Endothelial cell of umbilical vein (primary cell): ENCODE measurements at regions not wholly inside any gene's neighbourhood (a gene's known extent, or its start where the extent isn't known, plus 50 kb on each side); places are given as distances from the start of the nearest gene placed in this dataset.

Experiments used
- BruUV-seq: library from RNA; stranded (reverse); fragments of 400-500 nt; replicated peaks from 2 replicates; lab custom pipeline; 2021; lab: Mats Ljungman, UMichigan
- CTCF ChIA-PET: fragments of 300-600, 350-600 bp; sonication (Branson Sonifier 250); formaldehyde crosslinking; loops from one replicate; lab custom pipeline; 2021; ENCODE audit warnings: antibody characterized with exemption, inconsistent platforms; lab: Charles Lee
- POLR2A ChIA-PET: fragments of 300-600, 350-600 bp; sonication (Branson Sonifier 250); formaldehyde crosslinking; loops from one replicate; lab custom pipeline; 2021; ENCODE audit warnings: antibody characterized with exemption, inconsistent platforms; lab: Charles Lee
- DNase-seq: peaks from one replicate; pipeline ENCODE4 v3.0.0-alpha.2; 2011; ENCODE audit warnings: low read depth, low spot score
- FAIRE-seq: peaks from 2 replicates; lab custom pipeline; 2011; peaks lifted over from hg19 to GRCh38; lab: Jason Lieb, UNC
- H2AFZ ChIP-seq: 2 replicates; pipeline ENCODE4 v1.6.0; 2012; ENCODE audit warnings: low read depth, low read length, control low read depth, inconsistent platforms
- H3K27ac ChIP-seq: 2 replicates; pipeline ENCODE4 v1.5.1; 2011; ENCODE audit warnings: low read depth, mild to moderate bottlenecking, control low read depth, low read length, moderate library complexity; ENCODE audit not compliant: insufficient read depth
- H3K27me3 ChIP-seq, 2 experiments: 2 replicates each; pipeline versions ENCODE4 v1.6.0 to v1.6.1; 2011; ENCODE audit warnings: low read length in 2 of 2, mixed read lengths in 1 of 2; ENCODE audit not compliant: control insufficient read depth in 2 of 2, insufficient read depth in 2 of 2
- H3K36me3 ChIP-seq, 2 experiments: 2 replicates in 1 of 2; 3 replicates in 1 of 2; pipeline ENCODE4 v1.5.1; 2011; ENCODE audit warnings: low read length in 2 of 2, mild to moderate bottlenecking in 1 of 2, moderate library complexity in 1 of 2; ENCODE audit not compliant: control insufficient read depth in 2 of 2, insufficient read depth in 2 of 2; ENCODE audit errors: extremely low read depth in 1 of 2
- H3K4me1 ChIP-seq: 3 replicates; pipeline ENCODE4 v1.5.1; 2011; ENCODE audit warnings: mild to moderate bottlenecking, low read length; ENCODE audit not compliant: control insufficient read depth, insufficient read depth; ENCODE audit errors: extremely low read depth
- H3K4me2 ChIP-seq: 2 replicates; pipeline ENCODE4 v1.6.1; 2011; ENCODE audit warnings: low read length, control low read depth, mixed read lengths; ENCODE audit not compliant: insufficient read depth
- H3K4me3 ChIP-seq, 3 experiments: fragments of 200-600 bp in 1 of 3; sonication (generic), shearing (Covaris generic) in 1 of 3; replicated peaks in 1 of 3; 2 replicates each; pipeline ENCODE4 v1.5.1; 2011 to 2016; ENCODE audit warnings: control low read depth in 3 of 3, low read length in 3 of 3, mild to moderate bottlenecking in 2 of 3, inconsistent platforms in 1 of 3, low read depth in 1 of 3, moderate library complexity in 1 of 3; ENCODE audit not compliant: insufficient read depth in 1 of 3
- H3K79me2 ChIP-seq: 2 replicates; pipeline ENCODE4 v1.6.0; 2012; ENCODE audit warnings: low read length, inconsistent platforms; ENCODE audit not compliant: control insufficient read depth, insufficient read depth
- H3K9ac ChIP-seq: replicated peaks from 2 replicates; pipeline ENCODE3; 2011; ENCODE audit warnings: low read length, control low read depth; ENCODE audit not compliant: insufficient read depth; ENCODE audit errors: extremely low read depth
- H3K9me1 ChIP-seq: replicated peaks from 3 replicates; pipeline ENCODE4 v1.6.0; 2011; ENCODE audit warnings: mild to moderate bottlenecking, low read length; ENCODE audit not compliant: control insufficient read depth, insufficient read depth; ENCODE audit errors: extremely low read depth
- H3K9me3 ChIP-seq: replicated peaks from 2 replicates; pipeline ENCODE4 v1.5.1; 2012; ENCODE audit warnings: low read length, inconsistent platforms; ENCODE audit not compliant: control insufficient read depth, insufficient read depth
- H4K20me1 ChIP-seq: replicated peaks from 2 replicates; pipeline ENCODE3; 2011; ENCODE audit warnings: mild to moderate bottlenecking, low read length; ENCODE audit not compliant: control insufficient read depth, insufficient read depth; ENCODE audit errors: extremely low read depth
- CTCF ChIP-seq, 2 donors: IDR thresholded peaks; 1 replicate in 1 of 2; 2 replicates in 1 of 2; pipeline ENCODE4 v1.5.1; 2011; ENCODE audit warnings: low read length in 2 of 2, mild to moderate bottlenecking in 2 of 2, moderate library complexity in 2 of 2, control low read depth in 1 of 2, inconsistent platforms in 1 of 2, low read depth in 1 of 2; ENCODE audit not compliant: insufficient read depth in 1 of 2; ENCODE audit errors: extremely low read depth in 1 of 2
- EZH2 ChIP-seq: IDR thresholded peaks from 2 replicates; pipeline ENCODE4 v1.6.1; 2012; ENCODE audit warnings: borderline replicate concordance, low read depth, mild to moderate bottlenecking, moderate library complexity, low read length, inconsistent platforms; ENCODE audit not compliant: severe bottlenecking
- FOS ChIP-seq: IDR thresholded peaks from 2 replicates; pipeline ENCODE4 v1.6.1; 2011; ENCODE audit warnings: mild to moderate bottlenecking, low read length, moderate library complexity, borderline replicate concordance; ENCODE audit not compliant: insufficient read depth
- GATA2 ChIP-seq: IDR thresholded peaks from 2 replicates; pipeline ENCODE4 v1.7.0; 2011; ENCODE audit warnings: low read depth, mild to moderate bottlenecking, moderate library complexity, mixed read lengths, low read length; ENCODE audit not compliant: insufficient read length, insufficient read depth
- JUN ChIP-seq: IDR thresholded peaks from 2 replicates; pipeline ENCODE4 v1.6.1; 2011; ENCODE audit warnings: borderline replicate concordance, low read depth; ENCODE audit not compliant: insufficient read length, insufficient read depth
- MAX ChIP-seq: IDR thresholded peaks from 2 replicates; pipeline ENCODE4 v1.6.1; 2011; ENCODE audit not compliant: insufficient read depth, insufficient read length
- MYC ChIP-seq: IDR thresholded peaks from one replicate; pipeline ENCODE4 v1.6.1; 2011; ENCODE audit warnings: mild to moderate bottlenecking, low read depth, low read length
- POLR2A ChIP-seq: IDR thresholded peaks from 2 replicates; pipeline ENCODE4 v1.6.1; 2012; ENCODE audit warnings: low read depth, mild to moderate bottlenecking, control low read depth, low read length
- POLR2AphosphoS5 ChIP-seq: IDR thresholded peaks from 2 replicates; pipeline ENCODE4 v1.6.1; 2012; ENCODE audit warnings: low read depth, mild to moderate bottlenecking, control low read depth, low read length, moderate library complexity; ENCODE audit not compliant: insufficient read depth
- dilution Hi-C: fragments of 300-500 bp; cut with MboI; formaldehyde crosslinking; loops from one replicate; pipeline ENCODE4 v1.15.0; 2019; ENCODE audit warnings: low sequenced_read_pairs; ENCODE audit not compliant: extremely low pct_ligation_motif_present
- intact Hi-C: fragments of 100-400 bp; cut with micrococcal nuclease; formaldehyde crosslinking; loops from one replicate; pipeline ENCODE4 v1.10.0; 2022

- Histone ChIP-seq H4K20me1 (no peaks in the 10 kb centered on the region), H3K4me1 (no peaks in the 10 kb centered on the region), H3K4me2 (no peak overlapping the region), H3K9me1 (no peaks in the 10 kb centered on the region), H3K9me3 (peaks cover 12% of the 10 kb centered on the region), H2AFZ (no peak overlapping the region), H3K36me3 (no peaks in the 10 kb centered on the region), H3K4me3 (no peak overlapping the region), H3K9ac (no peak overlapping the region), H3K79me2 (no peaks in the 10 kb centered on the region), H3K27me3 (no peaks in the 10 kb centered on the region), H3K27ac (no peak overlapping the region)
- dilution Hi-C loops, result no loop called here
- DNase-seq (no peak), FAIRE-seq (no peak)
- intact Hi-C loops, result no loop called here
- no peak for TF ChIP-seq POLR2A
- TF ChIP-seq EZH2, result no peak
- no peak for TF ChIP-seq JUN
- no peak for TF ChIP-seq CTCF (IDR thresholded peaks at IDR 0.05; ENCODE audit: extremely low read depth in 1 of 2, insufficient read depth in 1 of 2, low read depth in 1 of 2, low read length in 2 of 2)
- TF ChIP-seq MYC, result no peak
- TF ChIP-seq MAX, result no peak
- no peak for TF ChIP-seq FOS
- no peak for TF ChIP-seq GATA2
- no peak for TF ChIP-seq POLR2AphosphoS5
- BruUV-seq, result no TSS peak
- CTCF ChIA-PET, result no interaction called here
- POLR2A ChIA-PET, result no interaction called here
Measured at GRCh38 chr22:48849963-48850657, 977.6 kb downstream of the BRD1 start.
